ENCODE measurements at regions not wholly inside any gene's neighbourhood (a gene's known extent, or its start where the extent isn't known, plus 50 kb on each side); places are given as distances from the start of the nearest gene placed in this dataset.

- TF ChIP-seq CTCF (IDR thresholded peaks at IDR 0.05; ENCODE audit: low read depth, low read length) (no peak), MYC (IDR thresholded peaks at IDR 0.05; ENCODE audit: low read depth, low read length) (no peak), MAX (IDR thresholded peaks at IDR 0.05; ENCODE audit: low read depth, low read length) (no peak)
- DNase-seq (ENCODE audit: low read depth), result no peak
- no peak overlapping the region for H3K4me3 ChIP-seq (ENCODE audit: low read depth, low read length)
Measured at GRCh38 chr1:175844877-175845276, 101.5 kb upstream of the TNR start.

GRCh38 chr1:175842550-175842949 lies 99.2 kb upstream of the TNR start:
- H3K4me3 ChIP-seq (ENCODE audit: low read depth, low read length), result no peak overlapping the region
- TF ChIP-seq MAX (IDR thresholded peaks at IDR 0.05; ENCODE audit: low read depth, low read length), result no peak
- TF ChIP-seq MYC (IDR thresholded peaks at IDR 0.05; ENCODE audit: low read depth, low read length), result no peak
- TF ChIP-seq POLR2A (IDR thresholded peaks at IDR 0.05; ENCODE audit: extremely low read depth, insufficient read length), result no peak
- no peak for TF ChIP-seq CTCF (IDR thresholded peaks at IDR 0.05; ENCODE audit: low read depth, low read length)
- DNase-seq (ENCODE audit: low read depth), result peak; percentile 51

GRCh38 chr1:175841738-175842187 lies 98.4 kb upstream of the TNR start:
- no peak for DNase-seq (ENCODE audit: low read depth)
- TF ChIP-seq POLR2A (IDR thresholded peaks at IDR 0.05; ENCODE audit: extremely low read depth, insufficient read length), result no peak
- no peak for TF ChIP-seq MAX (IDR thresholded peaks at IDR 0.05; ENCODE audit: low read depth, low read length)
- no peak for TF ChIP-seq CTCF (IDR thresholded peaks at IDR 0.05; ENCODE audit: low read depth, low read length)
- TF ChIP-seq MYC (IDR thresholded peaks at IDR 0.05; ENCODE audit: low read depth, low read length), result no peak
- no peak overlapping the region for H3K4me3 ChIP-seq (ENCODE audit: low read depth, low read length)

GRCh38 chr1:175840787-175841186 lies 97.4 kb upstream of the TNR start:
- DNase-seq (ENCODE audit: low read depth), result peak; percentile 26
- no peak for TF ChIP-seq CTCF (IDR thresholded peaks at IDR 0.05; ENCODE audit: low read depth, low read length)
- no peak for TF ChIP-seq MYC (IDR thresholded peaks at IDR 0.05; ENCODE audit: low read depth, low read length)
- TF ChIP-seq POLR2A (IDR thresholded peaks at IDR 0.05; ENCODE audit: extremely low read depth, insufficient read length), result no peak
- TF ChIP-seq MAX (IDR thresholded peaks at IDR 0.05; ENCODE audit: low read depth, low read length), result no peak
- no peak overlapping the region for H3K4me3 ChIP-seq (ENCODE audit: low read depth, low read length)

GRCh38 chr1:175839779-175840669 lies 96.6 kb upstream of the TNR start:
- peak; percentile 81 for DNase-seq (ENCODE audit: low read depth)
- no peak for TF ChIP-seq POLR2A (IDR thresholded peaks at IDR 0.05; ENCODE audit: extremely low read depth, insufficient read length)
- TF ChIP-seq MAX (IDR thresholded peaks at IDR 0.05; ENCODE audit: low read depth, low read length), result 0 out of 2 replicates have a peak, but pooled peaks have one; percentile 8

GRCh38 chr1:175834597-175834996 lies 91.2 kb upstream of the TNR start:
- no peak for DNase-seq (ENCODE audit: low read depth)
- no peak for TF ChIP-seq MYC (IDR thresholded peaks at IDR 0.05; ENCODE audit: low read depth, low read length)
- no peak for TF ChIP-seq POLR2A (IDR thresholded peaks at IDR 0.05; ENCODE audit: extremely low read depth, insufficient read length)
- no peak for TF ChIP-seq MAX (IDR thresholded peaks at IDR 0.05; ENCODE audit: low read depth, low read length)
- no peak for TF ChIP-seq CTCF (IDR thresholded peaks at IDR 0.05; ENCODE audit: low read depth, low read length)
- H3K4me3 ChIP-seq (ENCODE audit: low read depth, low read length), result no peak overlapping the region

More at GRCh38 chr1:175839779-175840669, 96.6 kb upstream of the TNR start:
- peak overlapping the region; percentile 14 for H3K4me3 ChIP-seq (ENCODE audit: low read depth, low read length)

Data from NB4 (cell line).